ENCODE measurements at regions not wholly inside any gene's neighbourhood (a gene's known extent, or its start where the extent isn't known, plus 50 kb on each side); places are given as distances from the start of the nearest gene placed in this dataset.

- no peak for DNase-seq
Measured at GRCh38 chr12:65631621-65632111, 192.6 kb upstream of the HMGA2 start.

DNA sequence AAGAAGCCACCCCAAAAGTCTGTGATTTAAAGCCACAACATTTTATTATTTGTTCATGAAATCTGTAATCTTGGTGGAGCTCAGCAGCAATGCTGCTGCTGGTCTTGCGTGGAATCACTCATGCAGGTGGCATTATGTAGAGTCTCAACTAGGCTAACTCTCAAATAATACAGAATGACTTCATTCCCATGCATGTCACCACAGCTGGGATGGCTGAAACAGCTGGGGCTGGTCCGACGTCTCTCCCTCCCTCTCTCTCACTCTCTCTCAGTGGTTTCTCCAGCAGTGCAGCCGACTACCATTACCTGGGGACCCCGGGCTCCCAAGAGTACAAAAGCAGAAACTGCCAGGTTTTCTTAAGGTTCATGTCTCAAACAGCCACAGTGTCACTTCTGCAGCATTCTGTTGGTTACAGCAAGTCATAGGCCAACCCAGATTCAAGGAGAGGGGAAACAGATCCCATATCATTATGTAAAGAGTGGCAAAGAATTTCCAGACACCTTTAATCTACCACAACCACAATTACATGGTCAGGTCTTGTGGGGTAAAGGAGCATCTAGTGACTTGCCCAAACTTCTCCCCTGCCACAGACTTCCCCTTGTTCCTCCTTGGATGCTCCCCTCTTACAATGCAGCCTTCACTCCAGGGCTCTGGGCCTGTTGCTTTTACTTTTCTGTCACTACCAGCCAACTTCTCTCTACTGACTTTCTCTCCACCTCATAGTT, 192.0 kb upstream of the HMGA2 start:
- no peak for DNase-seq

- no peak for DNase-seq
Measured at GRCh38 chr12:65634061-65634460, 190.2 kb upstream of the HMGA2 start.

GRCh38 chr12:65634626-65635331, 189.5 kb upstream of the HMGA2 start:
- no peak for DNase-seq

DNA sequence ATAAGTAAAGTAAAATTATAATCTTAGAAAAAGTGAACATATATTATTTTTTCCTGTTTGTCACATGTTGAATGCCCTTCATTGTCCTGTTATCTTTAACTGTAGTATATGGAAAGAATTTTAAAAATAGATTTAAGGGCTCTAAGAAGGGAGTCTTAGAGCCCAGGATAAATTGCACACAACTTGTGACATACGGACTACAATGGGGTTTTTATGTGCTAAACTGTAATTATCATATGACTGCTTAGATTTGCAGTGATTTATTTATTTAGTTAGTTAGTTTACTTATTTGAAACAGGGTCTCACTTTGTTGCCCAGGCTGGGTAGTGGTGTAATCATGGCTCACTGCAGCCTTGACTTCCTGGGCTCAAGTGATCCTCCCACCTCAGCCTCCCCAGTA, 187.8 kb upstream of the HMGA2 start:
- no peak for DNase-seq

- DNase-seq: no peak
Measured at GRCh38 chr12:65637150-65637549, 187.1 kb upstream of the HMGA2 start.

- DNase-seq: no peak
Measured at GRCh38 chr12:65637774-65638173, 186.5 kb upstream of the HMGA2 start.

DNA sequence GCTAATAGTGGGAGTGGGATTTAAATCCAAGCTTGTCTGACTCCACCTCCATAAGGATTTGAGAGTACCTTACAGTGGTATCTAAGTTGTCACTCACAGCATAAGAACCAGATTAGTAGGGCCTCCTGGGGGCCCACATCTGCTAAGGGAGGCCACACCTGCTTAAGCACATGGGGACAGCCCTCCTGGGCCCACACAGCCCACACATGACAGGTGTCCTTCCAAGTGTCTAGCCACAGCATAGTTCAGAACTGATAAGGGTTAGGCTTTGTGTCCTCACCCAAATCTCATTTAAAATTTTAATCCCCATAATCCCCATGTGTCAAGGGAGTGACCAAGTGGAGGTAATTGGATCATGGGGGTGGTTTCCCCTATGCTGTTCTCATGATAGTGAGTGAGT, 186.0 kb upstream of the HMGA2 start:
- no peak for DNase-seq

GRCh38 chr12:65640489-65640901, 183.8 kb upstream of the HMGA2 start:
- DNase-seq: no peak

GRCh38 chr12:65642061-65642661, 182.1 kb upstream of the HMGA2 start:
- no peak for DNase-seq

DNA sequence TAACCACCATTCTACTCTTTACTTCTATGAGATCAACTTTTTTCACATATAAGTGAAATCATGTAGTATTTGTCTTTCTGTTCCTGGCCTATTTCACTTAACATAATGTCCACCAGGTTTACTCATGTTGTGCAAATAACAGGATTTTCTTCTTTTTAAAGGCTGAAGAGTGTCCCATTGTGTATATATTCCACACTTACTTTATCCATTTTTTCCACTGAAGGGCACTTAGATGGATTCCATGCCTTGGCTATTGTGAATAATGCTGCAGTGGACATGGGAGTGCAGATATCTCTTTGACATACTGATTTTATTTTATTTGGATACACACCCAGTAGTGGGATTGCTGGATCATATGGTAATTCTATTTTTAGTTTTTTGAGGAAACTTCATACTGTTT, 181.1 kb upstream of the HMGA2 start:
- DNase-seq: no peak

DNA sequence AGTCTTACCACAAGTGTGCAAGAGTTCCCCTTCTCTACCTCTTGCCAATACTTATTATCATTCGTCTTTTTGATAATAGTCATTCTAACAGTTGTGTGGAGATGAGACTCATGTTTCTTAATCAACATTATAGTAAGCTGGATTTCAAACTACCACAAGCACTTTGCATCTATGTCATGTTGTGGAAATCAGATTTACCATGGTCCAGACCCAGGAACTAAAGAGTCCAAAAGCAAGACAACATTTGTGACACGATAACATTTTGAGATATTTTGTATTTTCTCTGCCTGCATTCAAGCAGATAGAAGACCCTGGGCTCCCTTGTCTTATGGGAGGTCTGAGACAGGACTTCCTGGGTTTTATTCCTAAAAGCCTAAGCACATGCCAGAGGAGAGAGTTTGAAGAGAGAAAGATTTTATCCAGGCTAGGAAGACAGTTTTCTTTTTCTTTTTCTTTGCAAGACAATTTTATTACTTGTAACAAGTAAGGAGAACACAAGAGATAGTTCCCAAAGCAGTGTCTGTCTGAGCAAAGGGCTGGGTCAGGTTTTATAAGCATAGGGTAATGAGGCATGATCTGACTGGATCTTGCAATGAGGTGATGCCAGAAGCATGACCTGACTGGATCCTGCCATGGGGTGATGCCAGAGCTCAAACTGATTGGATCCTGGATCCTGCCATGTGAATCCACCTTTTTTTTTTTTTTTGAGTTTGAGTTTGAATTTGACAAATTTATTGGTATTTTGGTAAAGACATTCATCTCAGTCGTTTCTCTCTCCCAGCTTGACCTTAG, 180.5 kb upstream of the HMGA2 start:
- DNase-seq: no peak

DNA sequence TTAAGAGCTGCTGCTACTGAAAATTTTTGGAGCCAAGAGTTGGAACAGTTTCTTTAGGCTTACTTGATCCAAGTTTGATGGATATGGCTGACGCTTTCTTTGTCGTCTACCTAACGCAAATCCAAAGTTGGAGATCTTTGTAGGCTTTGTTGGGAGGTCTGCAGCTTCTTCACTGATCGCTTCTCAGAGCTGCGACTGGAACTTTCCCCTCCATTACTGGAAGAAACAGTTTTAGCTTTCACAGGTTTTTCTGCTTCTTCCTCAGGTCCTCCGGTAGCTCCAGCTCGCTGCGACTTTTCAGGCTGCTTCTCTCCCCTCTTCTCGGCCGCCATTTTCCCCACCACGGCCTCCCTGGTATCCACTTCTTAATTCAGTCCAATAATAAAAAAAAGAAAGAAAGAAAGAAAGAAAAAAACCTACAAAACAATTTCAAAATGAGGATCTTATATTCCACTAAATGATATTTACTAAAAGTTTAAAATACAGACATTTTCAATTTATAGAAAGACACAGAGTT, 178.1 kb upstream of the HMGA2 start:
- no peak for DNase-seq

DNA sequence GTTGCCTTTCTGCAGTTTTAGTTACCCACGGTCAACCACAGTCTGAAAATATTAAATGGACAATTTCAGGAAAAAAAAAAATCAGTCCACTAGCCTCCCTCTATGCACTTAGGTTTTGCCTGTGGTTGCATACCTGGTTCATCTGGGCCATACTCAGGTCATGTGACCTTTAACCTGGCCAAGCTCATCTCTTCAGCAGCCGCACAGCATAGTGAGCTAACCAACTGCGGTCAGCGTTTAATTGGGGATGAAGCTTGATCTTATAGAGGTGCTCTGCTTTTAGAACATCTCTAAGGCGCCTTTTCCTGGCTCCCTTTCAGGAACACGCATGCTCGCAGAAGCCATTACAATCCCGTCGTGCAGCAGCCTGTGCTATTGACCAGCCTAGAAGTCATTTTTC, 177.2 kb upstream of the HMGA2 start:
- no peak for DNase-seq

DNA sequence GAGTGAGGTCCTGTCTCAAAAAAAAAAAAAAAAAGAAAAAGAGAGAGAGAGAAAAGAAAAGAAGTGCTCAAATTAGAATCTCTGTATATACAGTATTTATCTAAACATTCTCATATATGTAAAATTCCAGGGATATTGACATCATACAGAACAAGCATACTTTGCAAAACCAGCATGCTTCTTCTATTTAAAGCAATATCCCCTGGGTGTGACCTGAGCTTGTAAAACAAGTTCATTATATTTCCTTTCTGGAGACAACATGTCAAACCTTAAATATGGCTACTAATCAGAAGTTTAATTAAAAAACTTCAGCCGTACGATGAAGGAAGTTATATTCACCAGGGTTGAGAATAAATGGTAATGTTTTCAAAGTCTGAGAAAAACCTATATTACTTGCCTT, 175.8 kb upstream of the HMGA2 start:
- no peak for DNase-seq

GRCh38 chr12:65649126-65649525, 175.2 kb upstream of the HMGA2 start:
- no peak for DNase-seq

GRCh38 chr12:65651060-65651459, 173.2 kb upstream of the HMGA2 start:
- DNase-seq: no peak

DNA sequence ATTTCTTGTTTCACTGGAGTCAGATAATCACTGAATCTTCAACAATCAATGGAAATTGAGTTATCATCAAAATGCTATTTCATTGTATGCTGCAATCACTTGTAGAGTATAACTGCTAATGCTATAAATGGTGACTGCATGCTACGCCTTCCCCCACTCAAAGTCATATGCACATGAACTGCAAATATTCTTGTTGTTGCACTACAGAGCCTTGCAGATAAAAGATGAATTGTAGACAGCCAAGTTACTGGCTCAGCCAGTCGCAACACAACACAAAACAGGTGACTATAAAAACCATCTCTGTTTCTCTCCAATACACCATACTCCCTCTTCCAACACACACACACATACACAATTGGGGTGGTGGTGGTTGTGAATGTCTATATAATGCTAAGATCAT, 171.0 kb upstream of the HMGA2 start:
- no peak for DNase-seq

DNA sequence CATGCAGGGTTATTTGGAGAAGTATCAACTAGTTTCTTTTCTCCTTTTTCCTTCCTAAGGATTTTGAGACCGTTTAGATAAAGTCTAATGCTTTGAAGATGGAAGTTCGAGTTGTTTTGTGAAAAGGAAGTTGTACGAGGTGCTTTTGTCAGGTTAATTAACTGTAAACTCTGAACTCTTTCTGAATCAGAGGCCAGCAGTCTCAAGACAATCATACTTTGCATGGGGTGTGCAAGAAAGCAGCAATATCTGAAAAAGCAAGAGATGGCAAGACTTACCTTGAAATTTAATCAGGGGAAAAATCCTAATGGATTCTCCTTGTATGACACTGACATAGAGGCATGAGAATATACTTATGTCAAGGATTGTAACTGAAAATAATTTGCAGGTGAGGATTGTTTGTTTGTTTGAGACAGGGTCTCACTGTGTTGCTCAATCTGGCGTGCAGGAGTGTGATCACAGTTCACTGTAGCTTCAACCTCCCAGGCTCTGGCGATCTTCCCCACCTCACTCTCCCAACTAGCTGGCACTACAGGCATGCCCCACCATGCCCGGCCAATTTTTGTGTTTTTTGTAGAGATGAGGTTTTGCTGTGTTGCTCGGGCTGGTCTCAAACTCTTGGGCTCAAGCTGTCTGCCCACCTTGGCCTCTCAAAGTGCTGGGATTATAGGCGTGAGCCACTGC, 170.2 kb upstream of the HMGA2 start:
- DNase-seq: no peak

DNA sequence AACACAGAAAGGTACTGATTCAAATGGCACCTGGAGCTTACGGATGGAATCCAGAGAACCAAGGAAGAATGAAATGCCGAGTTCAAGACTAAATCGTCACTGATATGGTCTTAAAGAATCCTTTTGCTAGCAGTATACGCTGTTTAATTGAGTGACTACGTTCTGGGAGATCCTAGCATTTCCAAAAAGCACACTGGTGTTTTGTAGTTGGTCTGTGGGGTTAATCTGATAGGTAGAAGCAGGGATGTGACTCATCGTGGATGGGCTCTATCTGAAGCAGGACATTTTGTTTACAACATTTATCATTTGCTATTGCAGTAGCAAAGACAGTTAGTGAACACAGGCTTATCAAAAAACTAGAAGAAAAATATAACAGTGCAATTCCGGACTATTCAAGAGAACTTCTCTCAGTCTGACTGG, 169.2 kb upstream of the HMGA2 start:
- DNase-seq: no peak

- no peak for DNase-seq
Measured at GRCh38 chr12:65656156-65656882, 168.0 kb upstream of the HMGA2 start.

- no peak for DNase-seq
Measured at GRCh38 chr12:65656891-65657351, 167.4 kb upstream of the HMGA2 start.

All from NCI-H2171 (cell line).